Vagina (tissue), 2 donors: ENCODE measurements at regions not wholly inside any gene's neighbourhood (a gene's known extent, or its start where the extent isn't known, plus 50 kb on each side); places are given as distances from the start of the nearest gene placed in this dataset.

Source experiments
- DNase-seq, 2 donors: peaks; one replicate each; pipeline ENCODE4 v3.0.0-alpha.2; 2017; ENCODE audit errors: extremely low spot score in 2 of 2
- H3K27ac ChIP-seq: fragments of 200-600 bp; sonication (generic); one replicate; pipeline ENCODE4 v1.5.1; 2019
- H3K27me3 ChIP-seq: fragments of 200-600 bp; sonication (generic); one replicate; pipeline ENCODE4 v1.5.1; 2019
- H3K36me3 ChIP-seq, 2 donors: fragments of 200-600 bp; sonication (generic); one replicate each; pipeline ENCODE4 v1.5.1; 2017 to 2019
- H3K4me1 ChIP-seq: fragments of 200-600 bp; sonication (generic); one replicate; pipeline ENCODE4 v1.5.1; 2019
- H3K4me3 ChIP-seq, 2 donors: fragments of 200-600 bp; sonication (generic); 1 replicate in 1 of 2; 2 replicates in 1 of 2; pipeline ENCODE4 v1.5.1; 2016 to 2019
- H3K9me3 ChIP-seq: fragments of 200-600 bp; sonication (generic); one replicate; pipeline ENCODE4 v1.5.1; 2019
- CTCF ChIP-seq, 3 experiments: fragments of 450-650 bp in 2 of 3; fragments of 200-600 bp in 1 of 3; sonication (generic) in 1 of 3; IDR thresholded peaks; one replicate each; pipeline ENCODE4 v1.5.1; 2017 to 2019; ENCODE audit warnings: antibody characterized with exemption in 3 of 3, mild to moderate bottlenecking in 2 of 3, moderate library complexity in 2 of 3
- POLR2A ChIP-seq, 2 donors: fragments of 450-650 bp; IDR thresholded peaks; one replicate each; pipeline ENCODE4 v1.6.1; 2017; ENCODE audit warnings: antibody characterized with exemption in 2 of 2, mild to moderate bottlenecking in 2 of 2, moderate library complexity in 2 of 2
- POLR2AphosphoS5 ChIP-seq, 2 donors: sonication (generic); formaldehyde crosslinking; IDR thresholded peaks; one replicate each; pipeline ENCODE4 v1.9.0; 2017; ENCODE audit warnings: antibody characterized with exemption in 2 of 2, mild to moderate bottlenecking in 2 of 2, low read depth in 1 of 2; ENCODE audit not compliant: insufficient read depth in 1 of 2
- intact Hi-C: fragments of 100-400 bp; cut with DNase I; formaldehyde crosslinking; loops from one replicate; pipeline ENCODE4 v1.15.1; 2023

- intact Hi-C loops: no loop called here
- no peaks in the 10 kb centered on the region for H3K36me3 ChIP-seq
- TF ChIP-seq POLR2A (IDR thresholded peaks at IDR 0.05) (no peak), CTCF (IDR thresholded peaks at IDR 0.05) (no peak), POLR2AphosphoS5 (IDR thresholded peaks at IDR 0.05; ENCODE audit: insufficient read depth in 1 of 2, low read depth in 1 of 2) (no peak)
- H3K4me1 ChIP-seq: no peaks in the 10 kb centered on the region
- DNase-seq: no peak
- H3K27ac ChIP-seq: no peak overlapping the region
- H3K4me3 ChIP-seq: no peak overlapping the region
- H3K9me3 ChIP-seq: no peaks in the 10 kb centered on the region
- no peaks in the 10 kb centered on the region for H3K27me3 ChIP-seq
Measured at GRCh38 chr7:156061689-156062255, 249.5 kb upstream of the SHH start.

DNA sequence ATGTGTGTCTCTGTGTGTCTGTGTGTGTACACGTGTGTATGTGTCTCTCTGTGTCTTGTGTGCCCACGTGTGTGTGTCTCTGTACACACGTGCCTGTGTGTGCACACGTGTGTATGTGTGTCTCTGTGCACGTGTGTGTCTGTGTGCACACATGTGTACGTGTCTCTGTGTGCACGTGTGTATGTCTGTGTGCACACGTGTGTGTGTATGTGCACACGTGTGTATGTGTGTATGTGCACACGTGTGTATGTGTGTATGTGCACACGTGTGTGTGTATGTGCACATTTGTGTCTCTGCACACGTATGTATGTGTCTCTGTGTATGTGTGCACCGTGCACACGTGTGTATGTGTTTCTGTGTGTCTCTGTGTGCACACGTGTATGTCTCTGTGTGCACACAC, 248.7 kb upstream of the SHH start:
- no peaks in the 10 kb centered on the region for H3K36me3 ChIP-seq
- intact Hi-C loops: no loop called here
- no peaks in the 10 kb centered on the region for H3K27me3 ChIP-seq
- no peak for DNase-seq
- H3K27ac ChIP-seq: no peak overlapping the region
- H3K9me3 ChIP-seq: no peaks in the 10 kb centered on the region
- no peak for TF ChIP-seq CTCF (IDR thresholded peaks at IDR 0.05)
- no peak for TF ChIP-seq POLR2AphosphoS5 (IDR thresholded peaks at IDR 0.05; ENCODE audit: insufficient read depth in 1 of 2, low read depth in 1 of 2)
- TF ChIP-seq POLR2A (IDR thresholded peaks at IDR 0.05): no peak
- H3K4me3 ChIP-seq: no peak overlapping the region
- no peaks in the 10 kb centered on the region for H3K4me1 ChIP-seq

- no peak for DNase-seq
- Histone ChIP-seq H3K4me3 (no peak overlapping the region), H3K4me1 (no peaks in the 10 kb centered on the region), H3K27ac (no peak overlapping the region), H3K36me3 (no peaks in the 10 kb centered on the region), H3K27me3 (no peaks in the 10 kb centered on the region), H3K9me3 (no peaks in the 10 kb centered on the region)
- intact Hi-C loops: no loop called here
- TF ChIP-seq POLR2AphosphoS5 (IDR thresholded peaks at IDR 0.05; ENCODE audit: insufficient read depth in 1 of 2, low read depth in 1 of 2) (no peak), POLR2A (IDR thresholded peaks at IDR 0.05) (no peak), CTCF (IDR thresholded peaks at IDR 0.05) (no peak)
Measured at GRCh38 chr7:156059369-156059768, 247.1 kb upstream of the SHH start.

- intact Hi-C loops: no loop called here
- H3K36me3 ChIP-seq: no peaks in the 10 kb centered on the region
- TF ChIP-seq POLR2AphosphoS5 (IDR thresholded peaks at IDR 0.05; ENCODE audit: insufficient read depth in 1 of 2, low read depth in 1 of 2) (no peak), POLR2A (IDR thresholded peaks at IDR 0.05) (no peak), CTCF (IDR thresholded peaks at IDR 0.05) (no peak)
- H3K9me3 ChIP-seq: no peaks in the 10 kb centered on the region
- H3K27ac ChIP-seq: no peak overlapping the region
- no peaks in the 10 kb centered on the region for H3K4me1 ChIP-seq
- no peak for DNase-seq
- no peak overlapping the region for H3K4me3 ChIP-seq
- no peaks in the 10 kb centered on the region for H3K27me3 ChIP-seq
Measured at GRCh38 chr7:156058248-156058647, 246.0 kb upstream of the SHH start.

- H3K9me3 ChIP-seq: no peaks in the 10 kb centered on the region
- no peaks in the 10 kb centered on the region for H3K27me3 ChIP-seq
- no peaks in the 10 kb centered on the region for H3K4me1 ChIP-seq
- intact Hi-C loops: no loop called here
- no peak for DNase-seq
- H3K36me3 ChIP-seq: no peaks in the 10 kb centered on the region
- no peak for TF ChIP-seq POLR2AphosphoS5 (IDR thresholded peaks at IDR 0.05; ENCODE audit: insufficient read depth in 1 of 2, low read depth in 1 of 2)
- no peak for TF ChIP-seq POLR2A (IDR thresholded peaks at IDR 0.05)
- no peak for TF ChIP-seq CTCF (IDR thresholded peaks at IDR 0.05)
- no peak overlapping the region for H3K27ac ChIP-seq
- no peak overlapping the region for H3K4me3 ChIP-seq
Measured at GRCh38 chr7:156056534-156056933, 244.3 kb upstream of the SHH start.
